H1 (cell line): ENCODE measurements at regions not wholly inside any gene's neighbourhood (a gene's known extent, or its start where the extent isn't known, plus 50 kb on each side); places are given as distances from the start of the nearest gene placed in this dataset.

Experiments
- ASH2L ChIP-seq: fragments of 200-600, 300-600 bp; sonication (generic); IDR thresholded peaks from one replicate; pipeline ENCODE4 v1.7.1; 2017; ENCODE audit warnings: low read length
- CEBPB ChIP-seq: IDR thresholded peaks from 2 replicates; pipeline ENCODE4 v1.6.1; 2012; ENCODE audit warnings: low read depth, low read length
- CREB1 ChIP-seq: IDR thresholded peaks from 2 replicates; pipeline ENCODE4 v1.6.1; 2012; ENCODE audit warnings: inconsistent platforms
- JUN ChIP-seq: IDR thresholded peaks from 2 replicates; pipeline ENCODE4 v1.6.1; 2011; ENCODE audit warnings: low read depth, mild to moderate bottlenecking, improper control_type of control experiment, low read length
- JUND ChIP-seq: IDR thresholded peaks from 2 replicates; pipeline ENCODE4 v1.6.1; 2011; ENCODE audit warnings: mild to moderate bottlenecking, improper control_type of control experiment, low read length
- KDM4A ChIP-seq: IDR thresholded peaks from one replicate; pipeline ENCODE4 v1.7.1; 2012; ENCODE audit warnings: low read depth, mild to moderate bottlenecking, moderate library complexity, low read length, inconsistent platforms; ENCODE audit not compliant: severe bottlenecking
- TF ChIP-seq, protein P1 (sequence below): fragments of 300-600 bp; sonication (generic); IDR thresholded peaks from 2 replicates; pipeline ENCODE4 v1.7.1; 2012; ENCODE audit warnings: low read length, moderate library complexity, mild to moderate bottlenecking, inconsistent platforms; ENCODE audit not compliant: insufficient replicate concordance

GRCh38 chr14:25113394-25113793, 63.4 kb upstream of the STXBP6 start (continued):
- TF ChIP-seq, protein P1, sequence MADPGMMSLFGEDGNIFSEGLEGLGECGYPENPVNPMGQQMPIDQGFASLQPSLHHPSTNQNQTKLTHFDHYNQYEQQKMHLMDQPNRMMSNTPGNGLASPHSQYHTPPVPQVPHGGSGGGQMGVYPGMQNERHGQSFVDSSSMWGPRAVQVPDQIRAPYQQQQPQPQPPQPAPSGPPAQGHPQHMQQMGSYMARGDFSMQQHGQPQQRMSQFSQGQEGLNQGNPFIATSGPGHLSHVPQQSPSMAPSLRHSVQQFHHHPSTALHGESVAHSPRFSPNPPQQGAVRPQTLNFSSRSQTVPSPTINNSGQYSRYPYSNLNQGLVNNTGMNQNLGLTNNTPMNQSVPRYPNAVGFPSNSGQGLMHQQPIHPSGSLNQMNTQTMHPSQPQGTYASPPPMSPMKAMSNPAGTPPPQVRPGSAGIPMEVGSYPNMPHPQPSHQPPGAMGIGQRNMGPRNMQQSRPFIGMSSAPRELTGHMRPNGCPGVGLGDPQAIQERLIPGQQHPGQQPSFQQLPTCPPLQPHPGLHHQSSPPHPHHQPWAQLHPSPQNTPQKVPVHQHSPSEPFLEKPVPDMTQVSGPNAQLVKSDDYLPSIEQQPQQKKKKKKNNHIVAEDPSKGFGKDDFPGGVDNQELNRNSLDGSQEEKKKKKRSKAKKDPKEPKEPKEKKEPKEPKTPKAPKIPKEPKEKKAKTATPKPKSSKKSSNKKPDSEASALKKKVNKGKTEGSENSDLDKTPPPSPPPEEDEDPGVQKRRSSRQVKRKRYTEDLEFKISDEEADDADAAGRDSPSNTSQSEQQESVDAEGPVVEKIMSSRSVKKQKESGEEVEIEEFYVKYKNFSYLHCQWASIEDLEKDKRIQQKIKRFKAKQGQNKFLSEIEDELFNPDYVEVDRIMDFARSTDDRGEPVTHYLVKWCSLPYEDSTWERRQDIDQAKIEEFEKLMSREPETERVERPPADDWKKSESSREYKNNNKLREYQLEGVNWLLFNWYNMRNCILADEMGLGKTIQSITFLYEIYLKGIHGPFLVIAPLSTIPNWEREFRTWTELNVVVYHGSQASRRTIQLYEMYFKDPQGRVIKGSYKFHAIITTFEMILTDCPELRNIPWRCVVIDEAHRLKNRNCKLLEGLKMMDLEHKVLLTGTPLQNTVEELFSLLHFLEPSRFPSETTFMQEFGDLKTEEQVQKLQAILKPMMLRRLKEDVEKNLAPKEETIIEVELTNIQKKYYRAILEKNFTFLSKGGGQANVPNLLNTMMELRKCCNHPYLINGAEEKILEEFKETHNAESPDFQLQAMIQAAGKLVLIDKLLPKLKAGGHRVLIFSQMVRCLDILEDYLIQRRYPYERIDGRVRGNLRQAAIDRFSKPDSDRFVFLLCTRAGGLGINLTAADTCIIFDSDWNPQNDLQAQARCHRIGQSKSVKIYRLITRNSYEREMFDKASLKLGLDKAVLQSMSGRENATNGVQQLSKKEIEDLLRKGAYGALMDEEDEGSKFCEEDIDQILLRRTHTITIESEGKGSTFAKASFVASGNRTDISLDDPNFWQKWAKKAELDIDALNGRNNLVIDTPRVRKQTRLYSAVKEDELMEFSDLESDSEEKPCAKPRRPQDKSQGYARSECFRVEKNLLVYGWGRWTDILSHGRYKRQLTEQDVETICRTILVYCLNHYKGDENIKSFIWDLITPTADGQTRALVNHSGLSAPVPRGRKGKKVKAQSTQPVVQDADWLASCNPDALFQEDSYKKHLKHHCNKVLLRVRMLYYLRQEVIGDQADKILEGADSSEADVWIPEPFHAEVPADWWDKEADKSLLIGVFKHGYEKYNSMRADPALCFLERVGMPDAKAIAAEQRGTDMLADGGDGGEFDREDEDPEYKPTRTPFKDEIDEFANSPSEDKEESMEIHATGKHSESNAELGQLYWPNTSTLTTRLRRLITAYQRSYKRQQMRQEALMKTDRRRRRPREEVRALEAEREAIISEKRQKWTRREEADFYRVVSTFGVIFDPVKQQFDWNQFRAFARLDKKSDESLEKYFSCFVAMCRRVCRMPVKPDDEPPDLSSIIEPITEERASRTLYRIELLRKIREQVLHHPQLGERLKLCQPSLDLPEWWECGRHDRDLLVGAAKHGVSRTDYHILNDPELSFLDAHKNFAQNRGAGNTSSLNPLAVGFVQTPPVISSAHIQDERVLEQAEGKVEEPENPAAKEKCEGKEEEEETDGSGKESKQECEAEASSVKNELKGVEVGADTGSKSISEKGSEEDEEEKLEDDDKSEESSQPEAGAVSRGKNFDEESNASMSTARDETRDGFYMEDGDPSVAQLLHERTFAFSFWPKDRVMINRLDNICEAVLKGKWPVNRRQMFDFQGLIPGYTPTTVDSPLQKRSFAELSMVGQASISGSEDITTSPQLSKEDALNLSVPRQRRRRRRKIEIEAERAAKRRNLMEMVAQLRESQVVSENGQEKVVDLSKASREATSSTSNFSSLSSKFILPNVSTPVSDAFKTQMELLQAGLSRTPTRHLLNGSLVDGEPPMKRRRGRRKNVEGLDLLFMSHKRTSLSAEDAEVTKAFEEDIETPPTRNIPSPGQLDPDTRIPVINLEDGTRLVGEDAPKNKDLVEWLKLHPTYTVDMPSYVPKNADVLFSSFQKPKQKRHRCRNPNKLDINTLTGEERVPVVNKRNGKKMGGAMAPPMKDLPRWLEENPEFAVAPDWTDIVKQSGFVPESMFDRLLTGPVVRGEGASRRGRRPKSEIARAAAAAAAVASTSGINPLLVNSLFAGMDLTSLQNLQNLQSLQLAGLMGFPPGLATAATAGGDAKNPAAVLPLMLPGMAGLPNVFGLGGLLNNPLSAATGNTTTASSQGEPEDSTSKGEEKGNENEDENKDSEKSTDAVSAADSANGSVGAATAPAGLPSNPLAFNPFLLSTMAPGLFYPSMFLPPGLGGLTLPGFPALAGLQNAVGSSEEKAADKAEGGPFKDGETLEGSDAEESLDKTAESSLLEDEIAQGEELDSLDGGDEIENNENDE: no peak
- TF ChIP-seq CEBPB (no peak), CREB1 (no peak), JUND (no peak), JUN (no peak), KDM4A (no peak), ASH2L (no peak)
